Nephron progenitor cell (in vitro differentiated cells): ENCODE measurements at regions not wholly inside any gene's neighbourhood (a gene's known extent, or its start where the extent isn't known, plus 50 kb on each side); places are given as distances from the start of the nearest gene placed in this dataset.
"Not testable (repeated sequence)": the region's sequence is repeated elsewhere in the genome, so short reads cannot be mapped to it uniquely, and the experiment has no call there.

ENCODE experiments used
- DNase-seq: peaks from one replicate; pipeline ENCODE4 v3.0.0; 2021
- H3K27ac Mint-ChIP-seq: 2 replicates; pipeline ENCODE4 v1.8.0; 2021; ENCODE audit warnings: mild to moderate bottlenecking, moderate library complexity, mixed read lengths
- H3K27me3 Mint-ChIP-seq: 2 replicates; pipeline ENCODE4 v1.8.0; 2021; ENCODE audit warnings: mild to moderate bottlenecking, low read depth, mixed read lengths; ENCODE audit not compliant: poor library complexity
- H3K36me3 Mint-ChIP-seq: 2 replicates; pipeline ENCODE4 v1.8.0; 2021; ENCODE audit warnings: low read depth, mixed read lengths
- H3K4me1 Mint-ChIP-seq: 2 replicates; pipeline ENCODE4 v1.8.0; 2021; ENCODE audit warnings: mixed read lengths
- H3K4me3 Mint-ChIP-seq: 2 replicates; pipeline ENCODE4 v1.8.0; 2021; ENCODE audit warnings: mild to moderate bottlenecking, moderate library complexity, mixed read lengths
- H3K9me3 Mint-ChIP-seq: 2 replicates; pipeline ENCODE4 v1.8.0; 2021; ENCODE audit warnings: mild to moderate bottlenecking, moderate library complexity, mixed read lengths
- TF ChIP-seq, protein P1 (sequence below): fragments of 200-600 bp; sonication (generic); IDR thresholded peaks from 2 replicates; pipeline ENCODE4 v1.5.0; 2021; ENCODE audit warnings: antibody characterized with exemption

DNA sequence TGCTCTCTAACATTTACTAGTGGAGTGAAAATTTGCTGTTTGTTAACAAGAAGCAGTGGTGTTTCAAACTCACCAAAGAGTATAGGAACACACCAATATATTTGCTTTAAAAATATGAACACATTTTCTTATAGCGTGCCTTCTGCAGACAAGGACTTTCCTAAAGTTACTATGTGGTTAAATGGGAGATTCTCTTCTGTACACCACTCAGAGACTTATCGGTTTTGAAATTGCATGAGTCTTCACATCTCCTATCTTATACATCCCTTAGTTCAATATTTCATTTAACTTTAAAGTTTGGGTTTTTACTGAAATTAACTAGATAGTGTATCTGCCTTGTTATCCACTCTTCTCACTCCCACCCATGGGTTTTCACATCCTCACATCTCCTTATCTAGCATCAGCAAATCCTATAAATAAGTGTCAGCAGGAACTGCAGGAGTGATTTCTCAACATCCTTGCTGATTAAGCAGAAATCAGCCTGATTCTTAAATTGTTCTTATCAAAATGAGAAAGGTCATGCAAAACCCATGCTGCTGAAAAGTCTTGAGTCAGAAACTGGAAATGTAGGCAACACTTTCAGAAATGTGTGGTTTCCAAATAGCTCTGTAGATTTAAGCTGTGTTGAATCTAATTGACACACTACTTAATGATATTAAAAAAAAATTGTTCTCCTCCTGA lies 1075.6 kb upstream of the GJE1 start:
- Mint-ChIP-seq H3K27me3 (peaks cover 3% of the 10 kb centered on the region), H3K9me3 (no peaks in the 10 kb centered on the region), H3K36me3 (no peaks in the 10 kb centered on the region), H3K27ac (no peak overlapping the region), H3K4me1 (no peaks in the 10 kb centered on the region), H3K4me3 (no peak overlapping the region)
- no peak for DNase-seq
- TF ChIP-seq, protein P1, sequence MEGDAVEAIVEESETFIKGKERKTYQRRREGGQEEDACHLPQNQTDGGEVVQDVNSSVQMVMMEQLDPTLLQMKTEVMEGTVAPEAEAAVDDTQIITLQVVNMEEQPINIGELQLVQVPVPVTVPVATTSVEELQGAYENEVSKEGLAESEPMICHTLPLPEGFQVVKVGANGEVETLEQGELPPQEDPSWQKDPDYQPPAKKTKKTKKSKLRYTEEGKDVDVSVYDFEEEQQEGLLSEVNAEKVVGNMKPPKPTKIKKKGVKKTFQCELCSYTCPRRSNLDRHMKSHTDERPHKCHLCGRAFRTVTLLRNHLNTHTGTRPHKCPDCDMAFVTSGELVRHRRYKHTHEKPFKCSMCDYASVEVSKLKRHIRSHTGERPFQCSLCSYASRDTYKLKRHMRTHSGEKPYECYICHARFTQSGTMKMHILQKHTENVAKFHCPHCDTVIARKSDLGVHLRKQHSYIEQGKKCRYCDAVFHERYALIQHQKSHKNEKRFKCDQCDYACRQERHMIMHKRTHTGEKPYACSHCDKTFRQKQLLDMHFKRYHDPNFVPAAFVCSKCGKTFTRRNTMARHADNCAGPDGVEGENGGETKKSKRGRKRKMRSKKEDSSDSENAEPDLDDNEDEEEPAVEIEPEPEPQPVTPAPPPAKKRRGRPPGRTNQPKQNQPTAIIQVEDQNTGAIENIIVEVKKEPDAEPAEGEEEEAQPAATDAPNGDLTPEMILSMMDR = no peak

DNA sequence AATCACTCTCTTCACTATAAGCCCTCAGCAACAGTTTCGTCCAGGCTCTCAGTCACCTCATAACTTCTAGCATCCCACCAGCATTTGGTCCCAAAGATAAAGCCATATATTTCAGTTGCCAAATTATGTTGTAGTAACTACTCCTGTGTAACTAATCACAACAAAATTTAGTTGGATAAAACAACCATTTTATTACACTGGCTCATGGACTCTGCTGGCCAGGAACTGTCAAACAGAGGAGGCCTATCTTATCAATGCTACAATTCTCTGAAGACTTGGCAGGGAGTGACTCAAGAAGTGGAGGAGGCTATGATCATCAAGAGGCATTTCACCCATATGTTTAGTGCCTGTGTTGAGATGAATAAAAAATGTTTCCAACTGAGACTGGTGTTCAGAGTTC lies 1082.3 kb upstream of the GJE1 start:
- no peaks in the 10 kb centered on the region for H3K36me3 Mint-ChIP-seq
- no peaks in the 10 kb centered on the region for H3K27me3 Mint-ChIP-seq
- no peak for DNase-seq
- no peak overlapping the region for H3K27ac Mint-ChIP-seq
- H3K9me3 Mint-ChIP-seq = peaks cover 4% of the 10 kb centered on the region
- TF ChIP-seq, protein P1 = no peak
- no peak overlapping the region for H3K4me3 Mint-ChIP-seq
- no peaks in the 10 kb centered on the region for H3K4me1 Mint-ChIP-seq

- H3K4me1 Mint-ChIP-seq = no peaks in the 10 kb centered on the region
- H3K9me3 Mint-ChIP-seq = peaks cover 9% of the 10 kb centered on the region
- no peaks in the 10 kb centered on the region for H3K36me3 Mint-ChIP-seq
- no peaks in the 10 kb centered on the region for H3K27me3 Mint-ChIP-seq
- DNase-seq = no peak
- TF ChIP-seq, protein P1 = no peak
- no peak overlapping the region for H3K27ac Mint-ChIP-seq
- no peak overlapping the region for H3K4me3 Mint-ChIP-seq
Observed at GRCh38 chr6:141048451-141048850, 1084.3 kb upstream of the GJE1 start.

DNA sequence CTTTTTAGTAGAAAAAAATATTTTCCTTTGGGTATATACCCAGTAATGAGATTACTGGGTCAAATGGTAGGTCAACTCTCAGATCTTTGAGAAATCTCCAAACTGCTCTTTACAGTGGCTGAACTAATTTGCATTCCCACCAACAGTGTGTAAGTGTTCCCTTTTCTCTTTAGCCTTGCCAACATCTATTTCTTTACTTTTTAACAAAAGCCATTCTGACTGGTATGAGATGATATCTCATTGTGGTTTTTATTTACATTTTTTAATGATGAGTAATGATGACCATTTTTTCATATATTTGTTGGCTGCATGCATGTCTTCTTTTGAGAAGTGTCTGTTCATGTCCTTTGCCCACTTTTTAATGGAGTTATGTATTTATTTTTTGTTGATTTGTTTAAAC lies 1086.2 kb upstream of the GJE1 start:
- H3K27me3 Mint-ChIP-seq, H3K4me3 Mint-ChIP-seq, H3K27ac Mint-ChIP-seq, H3K4me1 Mint-ChIP-seq, H3K36me3 Mint-ChIP-seq, DNase-seq: not testable (repeated sequence)
- H3K9me3 Mint-ChIP-seq = peaks cover 17% of the 10 kb centered on the region

DNA sequence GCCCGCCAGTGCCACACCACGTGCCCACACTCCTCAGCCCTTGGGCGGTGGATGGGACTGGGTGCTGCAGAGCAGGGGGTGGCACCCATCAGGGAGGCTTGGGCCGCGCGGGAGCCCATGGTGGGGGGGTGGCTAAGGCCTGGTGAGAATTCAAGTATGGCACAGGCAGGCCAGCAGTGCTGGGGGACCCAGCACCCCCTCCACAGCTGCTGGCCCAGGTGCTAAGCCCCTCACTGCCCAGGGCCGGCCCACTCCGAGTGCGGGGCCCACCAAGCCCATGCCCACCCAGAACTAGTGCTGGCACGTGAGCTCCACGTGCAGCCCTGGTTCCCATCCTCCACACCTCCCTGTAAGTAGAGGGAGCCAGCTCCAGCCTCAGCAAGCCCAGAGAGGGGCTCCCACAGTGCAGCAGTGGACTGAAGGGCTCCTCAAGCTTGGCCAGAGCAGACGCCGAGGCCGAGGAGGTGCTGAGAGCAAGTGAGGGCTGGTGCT lies 1091.1 kb upstream of the GJE1 start:
- TF ChIP-seq, protein P1 = no peak
- Mint-ChIP-seq H3K27me3 (no peaks in the 10 kb centered on the region), H3K4me1 (no peaks in the 10 kb centered on the region), H3K27ac (no peak overlapping the region), H3K9me3 (peaks cover 27% of the 10 kb centered on the region), H3K4me3 (no peak overlapping the region), H3K36me3 (no peaks in the 10 kb centered on the region)
- DNase-seq = no peak

DNA sequence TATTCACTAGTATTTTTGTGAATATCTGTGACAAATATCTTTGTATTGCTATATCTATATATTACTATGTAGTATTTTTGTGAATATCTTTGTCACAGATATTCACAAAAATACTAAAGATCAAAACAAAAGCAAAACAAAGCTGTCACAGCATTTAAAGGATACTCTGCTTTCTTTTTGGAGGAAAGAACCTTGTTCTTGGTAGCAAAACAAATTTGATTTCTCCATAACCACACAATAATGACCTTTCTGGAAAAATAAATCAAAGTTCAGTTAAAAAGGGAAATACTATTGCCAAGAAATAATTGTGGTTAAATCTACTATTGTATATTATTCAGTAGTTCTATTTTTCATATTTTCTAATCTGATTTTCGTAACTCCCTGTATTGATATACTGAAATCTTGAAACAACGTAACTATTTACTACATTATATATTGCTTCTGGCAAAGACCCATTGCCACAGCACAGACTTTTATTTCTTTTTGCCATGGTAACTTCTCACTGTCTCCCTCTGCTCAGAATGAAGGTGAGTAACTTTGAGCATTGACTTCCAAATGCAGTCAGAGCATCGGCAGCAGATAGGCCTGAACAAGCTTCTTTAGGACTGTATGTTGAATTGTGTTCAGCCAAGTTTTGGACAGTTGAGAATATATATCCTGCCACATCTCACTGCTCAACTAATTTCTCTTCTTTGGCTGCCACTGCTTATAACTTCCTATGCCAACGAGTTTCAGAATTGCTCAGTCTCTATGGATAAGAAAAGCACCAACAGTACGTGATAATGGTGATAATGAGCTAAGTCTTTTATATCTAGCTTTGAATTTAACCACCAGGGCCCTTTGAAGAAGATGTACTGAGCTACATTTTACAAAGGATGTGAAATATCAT lies 1097.2 kb upstream of the GJE1 start:
- H3K27ac Mint-ChIP-seq = no peak overlapping the region
- TF ChIP-seq, protein P1 = no peak
- no peaks in the 10 kb centered on the region for H3K36me3 Mint-ChIP-seq
- peaks cover 5% of the 10 kb centered on the region for H3K9me3 Mint-ChIP-seq
- no peak for DNase-seq
- no peak overlapping the region for H3K4me3 Mint-ChIP-seq
- H3K4me1 Mint-ChIP-seq = no peaks in the 10 kb centered on the region
- H3K27me3 Mint-ChIP-seq = no peaks in the 10 kb centered on the region
